Heart right ventricle (tissue), 16 donors: ENCODE measurements at regions not wholly inside any gene's neighbourhood (a gene's known extent, or its start where the extent isn't known, plus 50 kb on each side); places are given as distances from the start of the nearest gene placed in this dataset.

Source experiments
- ATAC-seq, 8 donors: fragments of 200-7000 bp; cut with Tn5 transposase; one replicate each; pipeline ENCODE4 v1.9.1; 2020; ENCODE audit warnings: mild to moderate bottlenecking in 8 of 8, moderate library complexity in 8 of 8, moderate number of reproducible peaks in 1 of 8
- DNase-seq, 2 donors: peaks; one replicate each; pipeline ENCODE4 v3.0.0-alpha.2; 2020
- H3K27ac ChIP-seq, 10 donors: fragments of 200-600 bp; sonication (generic) in 2 of 10; one replicate each; pipeline versions ENCODE4 v1.5.0 to v1.8.0; 2020 to 2022; ENCODE audit warnings: mild to moderate bottlenecking in 3 of 10
- H3K27me3 ChIP-seq, 7 donors: fragments of 200-600 bp; one replicate each; pipeline ENCODE4 v1.8.0; 2021 to 2022; ENCODE audit warnings: mild to moderate bottlenecking in 2 of 7
- H3K36me3 ChIP-seq, 9 donors: fragments of 200-600 bp; sonication (generic) in 1 of 9; one replicate each; pipeline versions ENCODE4 v1.5.0 to v1.8.0; 2020 to 2022; ENCODE audit warnings: mild to moderate bottlenecking in 2 of 9
- H3K4me1 ChIP-seq, 9 donors: fragments of 200-600 bp; sonication (generic) in 1 of 9; one replicate each; pipeline versions ENCODE4 v1.5.0 to v1.8.0; 2020 to 2022; ENCODE audit warnings: mild to moderate bottlenecking in 4 of 9
- H3K4me3 ChIP-seq, 10 donors: fragments of 200-600 bp; sonication (generic) in 2 of 10; one replicate each; pipeline versions ENCODE4 v1.5.0 to v1.8.0; 2020 to 2022; ENCODE audit warnings: mild to moderate bottlenecking in 7 of 10, moderate library complexity in 2 of 10
- H3K9me3 ChIP-seq, 11 donors: fragments of 200-600 bp in 10 of 11; sonication (generic) in 2 of 11; one replicate each; pipeline versions ENCODE4 v1.5.0 to v1.8.0; 2013 to 2022; ENCODE audit warnings: mild to moderate bottlenecking in 2 of 11, control low read depth in 1 of 11, moderate library complexity in 1 of 11
- WGBS, 2 donors: extraction: QIAGEN DNeasy Blood & Tissue Kit; methylation state at CpG; one replicate each; pipeline ENCODE4 v1.1.7; 2013; ENCODE audit warnings: inconsistent platforms in 1 of 2; 5-methylcytosine and 5-hydroxymethylcytosine counted together
- intact Hi-C, 10 donors: fragments of 100-400 bp; cut with DNase I; formaldehyde crosslinking; loops; one replicate each; pipeline versions ENCODE4 v1.11.1 to v1.14.2; 2022
- TF ChIP-seq, protein P1 (sequence below), 9 donors: fragments of 200-600 bp; sonication (generic) in 2 of 9; IDR thresholded peaks; one replicate each; pipeline versions ENCODE4 v1.5.0 to v1.8.0; 2021 to 2022; ENCODE audit warnings: antibody characterized with exemption in 9 of 9, mild to moderate bottlenecking in 5 of 9, moderate library complexity in 1 of 9
- donor health status: Arrhythmogenic right ventricular cardiomyopathy.
- donor health status: ischemic (EF 13 %, LVEDD 7.1; RV severe dilation, severe dysfunction).
- donor health status: healthy with polysubstance abuse.
- donor health status: DM: no; HTN: yes; CAD: no.
- donor health status: DM: no; HTN: no; CAD: no.
- donor health status: ischemic (EF 25% LVEDD 6.9; RV normal size, moderate dysfunction).
- donor health status: ischemic (EF 25% LVEDD 5.7; RV mildly dilated, moderate dysfunction).
- donor health status: healthy.
- donor health status: DM: yes; HTN: yes; CAD: no.
- donor health status: Ischemic cardiomyopathy.
- donor health status: ischemic (EF 35%, LVEDD 5.7; RV mildly dilated, moderate dysfunction).
- donor health status: nonischemic (EF 11% LVEDD 7.7; RV severe dilation, severe dysfunction).
- donor health status: DM: yes; HTN: yes; CAD: no.
- donor health status: PGD.
- donor health status: ischemic (EF 29% LVEDD 5.4; RV normal size, mild dysfunction).
- donor health status: nonischemic (EF 23%, LVEDD 6.1; RV moderate dilation, normal function).

DNA sequence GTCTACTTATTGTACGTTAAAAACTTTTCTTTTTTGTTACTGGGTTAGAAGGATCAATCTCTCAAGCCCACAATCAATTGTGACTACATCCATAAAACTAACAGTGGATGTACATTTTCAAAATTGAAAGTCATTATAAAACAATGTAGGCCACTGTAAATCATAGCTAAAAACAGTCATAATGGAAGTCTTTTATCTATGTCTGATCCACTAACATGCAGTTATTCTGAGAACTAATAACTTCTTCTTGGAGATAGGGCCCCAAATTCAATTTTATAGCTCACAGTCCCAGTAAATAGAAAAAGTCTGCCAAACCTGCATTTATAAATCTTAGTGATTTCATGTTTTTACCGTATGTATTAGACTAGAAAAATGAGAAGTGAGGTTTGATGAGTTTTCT is 187.3 kb upstream of the MMS22L start:
- DNase-seq, result no peak
- no peak for ATAC-seq
- Histone ChIP-seq H3K27ac (no peak overlapping the region), H3K27me3 (peaks cover 0 to 3% (median 0%) of the 10 kb centered on the region in 7 donors), H3K4me1 (no peaks in the 10 kb centered on the region), H3K9me3 (no peaks in the 10 kb centered on the region), H3K36me3 (no peaks in the 10 kb centered on the region), H3K4me3 (no peak overlapping the region)
- intact Hi-C loops, result no loop called here
- TF ChIP-seq, protein P1, sequence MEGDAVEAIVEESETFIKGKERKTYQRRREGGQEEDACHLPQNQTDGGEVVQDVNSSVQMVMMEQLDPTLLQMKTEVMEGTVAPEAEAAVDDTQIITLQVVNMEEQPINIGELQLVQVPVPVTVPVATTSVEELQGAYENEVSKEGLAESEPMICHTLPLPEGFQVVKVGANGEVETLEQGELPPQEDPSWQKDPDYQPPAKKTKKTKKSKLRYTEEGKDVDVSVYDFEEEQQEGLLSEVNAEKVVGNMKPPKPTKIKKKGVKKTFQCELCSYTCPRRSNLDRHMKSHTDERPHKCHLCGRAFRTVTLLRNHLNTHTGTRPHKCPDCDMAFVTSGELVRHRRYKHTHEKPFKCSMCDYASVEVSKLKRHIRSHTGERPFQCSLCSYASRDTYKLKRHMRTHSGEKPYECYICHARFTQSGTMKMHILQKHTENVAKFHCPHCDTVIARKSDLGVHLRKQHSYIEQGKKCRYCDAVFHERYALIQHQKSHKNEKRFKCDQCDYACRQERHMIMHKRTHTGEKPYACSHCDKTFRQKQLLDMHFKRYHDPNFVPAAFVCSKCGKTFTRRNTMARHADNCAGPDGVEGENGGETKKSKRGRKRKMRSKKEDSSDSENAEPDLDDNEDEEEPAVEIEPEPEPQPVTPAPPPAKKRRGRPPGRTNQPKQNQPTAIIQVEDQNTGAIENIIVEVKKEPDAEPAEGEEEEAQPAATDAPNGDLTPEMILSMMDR (IDR thresholded peaks at IDR 0.05), result no peak
- 84% methylated on average over 2 of the region's 2 CpGs for WGBS, 2 donors

DNA sequence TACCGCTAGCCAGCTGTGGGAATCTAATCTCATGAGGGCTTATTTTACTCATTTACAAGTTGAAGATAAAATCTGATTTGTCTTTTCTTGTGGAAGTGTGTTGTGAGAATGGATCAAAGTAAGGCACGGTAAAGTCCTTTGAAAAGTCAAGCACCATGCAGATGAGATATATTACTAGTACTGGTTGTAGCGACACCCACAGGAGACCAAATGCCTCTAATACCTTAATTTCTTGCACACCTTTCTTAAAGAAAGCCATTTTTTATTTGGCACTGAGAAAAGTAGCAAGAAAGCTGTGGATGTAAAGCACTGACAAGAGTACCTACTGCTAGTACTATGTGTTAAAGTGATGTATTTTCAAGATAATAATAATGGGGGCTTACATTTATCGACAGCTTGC is 191.0 kb upstream of the MMS22L start:
- H3K27ac ChIP-seq, result no peak overlapping the region
- WGBS, 2 donors, result 63 to 70% methylated on average over 4 of the region's 4 CpGs
- H3K4me1 ChIP-seq, result no peaks in the 10 kb centered on the region
- no peak overlapping the region for H3K4me3 ChIP-seq
- no peaks in the 10 kb centered on the region for H3K36me3 ChIP-seq
- ATAC-seq (no peak), DNase-seq (no peak)
- TF ChIP-seq, protein P1 (IDR thresholded peaks at IDR 0.05), result no peak
- no peaks in the 10 kb centered on the region for H3K27me3 ChIP-seq
- H3K9me3 ChIP-seq, result peaks cover 0 to 4% (median 0%) of the 10 kb centered on the region in 11 donors
- intact Hi-C loops, result no loop called here

DNA sequence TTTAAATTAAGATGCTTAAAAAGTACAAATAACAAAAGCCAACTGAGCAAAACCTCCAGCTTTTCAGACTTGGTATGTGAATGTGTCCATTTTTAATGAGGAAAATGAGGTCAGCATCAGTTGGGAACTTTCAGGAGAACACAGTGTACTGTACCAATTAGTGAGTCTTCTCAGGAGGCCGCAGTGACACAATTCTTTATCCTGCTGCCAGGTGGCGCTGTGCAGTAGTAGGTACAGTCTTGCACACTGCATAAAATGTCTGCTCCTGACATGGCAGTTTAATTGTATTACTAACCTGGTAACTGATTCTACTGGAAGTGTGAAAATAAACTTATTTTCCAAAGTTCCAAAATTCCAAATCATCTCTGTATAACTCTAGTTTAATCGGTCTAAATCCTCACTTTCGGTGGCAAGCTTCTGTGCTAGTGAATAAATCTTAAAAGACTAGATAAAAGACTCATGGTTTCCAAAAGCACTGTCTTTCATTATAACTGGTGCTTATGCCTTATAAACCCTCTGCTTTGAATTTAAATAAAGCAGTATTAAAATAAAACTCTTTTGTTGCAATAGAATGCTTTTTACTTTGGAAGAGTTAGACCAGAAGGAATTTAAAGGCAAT is 214.8 kb upstream of the MMS22L start:
- DNase-seq (peak; percentile 39 to 58), ATAC-seq (peak in 7 of 8 donors; percentile 64 to 94 (median 83))
- Histone ChIP-seq H3K4me1 (no peaks in the 10 kb centered on the region), H3K27ac (no peak overlapping the region), H3K36me3 (no peaks in the 10 kb centered on the region), H3K9me3 (no peaks in the 10 kb centered on the region), H3K27me3 (peaks cover 0 to 8% (median 0%) of the 10 kb centered on the region in 7 donors), H3K4me3 (no peak overlapping the region)
- TF ChIP-seq, protein P1 (IDR thresholded peaks at IDR 0.05), result peak; percentile 43 to 86 (median 79)
- intact Hi-C loops, result loop anchor here in 7 of 10 donors (5.0 to 10.0 kb wide), 8 partner anchors 539 to 1619 kb away; no protein-coding TSS in a partner anchor
- 29 to 31% methylated on average over 4 of the region's 4 CpGs for WGBS, 2 donors

DNA sequence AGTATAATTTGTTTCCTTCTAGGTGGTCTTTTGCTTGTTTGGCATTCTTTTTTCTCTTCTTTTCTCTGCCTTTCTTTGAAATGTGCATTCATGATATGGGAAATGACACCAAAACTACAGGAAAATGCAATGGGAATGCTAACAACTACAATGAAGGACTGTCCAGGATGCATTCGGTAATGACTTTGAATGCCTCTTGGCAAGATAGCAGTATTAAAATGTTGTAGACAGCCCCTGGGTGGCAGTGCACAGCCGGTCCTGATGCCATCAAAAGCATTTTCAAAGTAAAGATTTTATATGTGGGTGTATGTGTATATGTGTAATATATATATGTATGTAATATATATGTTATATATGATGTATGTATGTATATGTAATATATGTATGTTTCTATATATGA is 218.8 kb upstream of the MMS22L start:
- Histone ChIP-seq H3K9me3 (no peaks in the 10 kb centered on the region), H3K27ac (no peak overlapping the region), H3K27me3 (peaks cover 0 to 8% (median 0%) of the 10 kb centered on the region in 7 donors), H3K36me3 (no peaks in the 10 kb centered on the region), H3K4me1 (no peaks in the 10 kb centered on the region), H3K4me3 (no peak overlapping the region)
- TF ChIP-seq, protein P1 (IDR thresholded peaks at IDR 0.05), result peak in 1 of 9 donors; percentile 19
- no peak for ATAC-seq
- no peak for DNase-seq
- intact Hi-C loops, result loop anchor here in 1 of 10 donors (10.0 kb wide), 1 partner anchor 543 kb away; no protein-coding TSS in a partner anchor
- WGBS, 2 donors, result 32 to 39% methylated on average over 2 of the region's 2 CpGs
